Panc1 (cell line): ENCODE measurements at regions not wholly inside any gene's neighbourhood (a gene's known extent, or its start where the extent isn't known, plus 50 kb on each side); places are given as distances from the start of the nearest gene placed in this dataset.

Experiments
- POLR2AphosphoS5 ChIP-seq: IDR thresholded peaks from 2 replicates; pipeline ENCODE4 v1.6.1; 2012; ENCODE audit warnings: mild to moderate bottlenecking, low read depth, low read length, moderate library complexity
- TF ChIP-seq, protein P1 (sequence below): fragments of 450-650 bp; IDR thresholded peaks from 2 replicates; pipeline ENCODE4 v1.5.1; 2017; ENCODE audit warnings: mild to moderate bottlenecking

DNA sequence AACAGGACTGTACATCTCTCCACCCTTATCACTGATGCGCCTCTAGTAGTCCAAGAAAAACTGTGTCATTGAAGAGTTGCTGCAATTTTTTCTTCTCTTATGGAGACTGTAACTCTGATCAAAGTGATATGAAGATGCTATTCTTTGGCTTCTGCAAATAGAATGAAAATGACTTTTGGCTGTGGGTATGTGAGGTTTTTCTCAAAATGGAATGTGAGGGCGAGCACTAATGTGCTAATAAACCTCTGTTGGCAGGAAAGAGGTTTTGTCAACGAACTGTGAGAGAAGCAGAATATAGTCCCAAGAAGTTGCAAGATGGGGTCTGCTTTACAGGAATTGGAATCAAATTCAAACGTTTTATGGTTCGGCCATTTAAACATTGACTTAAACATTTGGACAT is 252.0 kb upstream of the GAS1 start:
- TF ChIP-seq POLR2AphosphoS5 = no peak
- TF ChIP-seq, protein P1, sequence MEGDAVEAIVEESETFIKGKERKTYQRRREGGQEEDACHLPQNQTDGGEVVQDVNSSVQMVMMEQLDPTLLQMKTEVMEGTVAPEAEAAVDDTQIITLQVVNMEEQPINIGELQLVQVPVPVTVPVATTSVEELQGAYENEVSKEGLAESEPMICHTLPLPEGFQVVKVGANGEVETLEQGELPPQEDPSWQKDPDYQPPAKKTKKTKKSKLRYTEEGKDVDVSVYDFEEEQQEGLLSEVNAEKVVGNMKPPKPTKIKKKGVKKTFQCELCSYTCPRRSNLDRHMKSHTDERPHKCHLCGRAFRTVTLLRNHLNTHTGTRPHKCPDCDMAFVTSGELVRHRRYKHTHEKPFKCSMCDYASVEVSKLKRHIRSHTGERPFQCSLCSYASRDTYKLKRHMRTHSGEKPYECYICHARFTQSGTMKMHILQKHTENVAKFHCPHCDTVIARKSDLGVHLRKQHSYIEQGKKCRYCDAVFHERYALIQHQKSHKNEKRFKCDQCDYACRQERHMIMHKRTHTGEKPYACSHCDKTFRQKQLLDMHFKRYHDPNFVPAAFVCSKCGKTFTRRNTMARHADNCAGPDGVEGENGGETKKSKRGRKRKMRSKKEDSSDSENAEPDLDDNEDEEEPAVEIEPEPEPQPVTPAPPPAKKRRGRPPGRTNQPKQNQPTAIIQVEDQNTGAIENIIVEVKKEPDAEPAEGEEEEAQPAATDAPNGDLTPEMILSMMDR = no peak
